H1 (cell line): ENCODE measurements at regions not wholly inside any gene's neighbourhood (a gene's known extent, or its start where the extent isn't known, plus 50 kb on each side); places are given as distances from the start of the nearest gene placed in this dataset.

Experiments
- CTCF ChIA-PET: fragments of 300-600 bp; sonication (Branson Sonifier 250); formaldehyde crosslinking; loops from one replicate; lab custom pipeline; 2021; ENCODE audit not compliant: partially characterized antibody; lab: Charles Lee
- POLR2A ChIA-PET: fragments of 300-600 bp; sonication (Branson Sonifier 250); formaldehyde crosslinking; loops from one replicate; lab custom pipeline; 2021; ENCODE audit warnings: inconsistent platforms; ENCODE audit not compliant: partially characterized antibody; lab: Charles Lee
- DNase-seq, 2 experiments: peaks; one replicate each; pipeline versions ENCODE4 v3.0.0 to v3.0.0-alpha.2; 2010 to 2022; ENCODE audit warnings: low spot score in 2 of 2, low read depth in 1 of 2, mixed read lengths in 1 of 2
- FAIRE-seq: peaks from 2 replicates; lab custom pipeline; 2011; peaks lifted over from hg19 to GRCh38; lab: Jason Lieb, UNC
- H2AFZ ChIP-seq: 2 replicates; pipeline ENCODE4 v1.8.1; 2012; ENCODE audit warnings: low read length, inconsistent platforms
- H2AK5ac ChIP-seq: 2 replicates; pipeline ENCODE4 v1.6.1; 2013; ENCODE audit warnings: low read depth, low read length
- H2BK120ac ChIP-seq: replicated peaks from 2 replicates; pipeline ENCODE3; 2013; ENCODE audit warnings: low read depth, low read length, inconsistent platforms
- H2BK12ac ChIP-seq: 2 replicates; pipeline ENCODE4 v1.6.1; 2013; ENCODE audit warnings: low read depth, low read length
- H2BK15ac ChIP-seq: 2 replicates; pipeline ENCODE4 v1.6.1; 2013; ENCODE audit warnings: low read length
- H2BK20ac ChIP-seq: 2 replicates; pipeline ENCODE4 v1.6.1; 2013; ENCODE audit warnings: low read length
- H2BK5ac ChIP-seq: 2 replicates; pipeline ENCODE4 v1.6.1; 2013; ENCODE audit warnings: low read depth, low read length
- H3K14ac ChIP-seq: 2 replicates; pipeline ENCODE4 v1.6.1; 2013; ENCODE audit warnings: inconsistent platforms; ENCODE audit not compliant: insufficient read length
- H3K18ac ChIP-seq: 2 replicates; pipeline ENCODE4 v1.6.1; 2013; ENCODE audit warnings: low read length; ENCODE audit errors: extremely low read depth
- H3K23ac ChIP-seq: 2 replicates; pipeline ENCODE4 v1.6.1; 2013; ENCODE audit warnings: inconsistent platforms; ENCODE audit not compliant: insufficient read length
- H3K23me2 ChIP-seq: 2 replicates; pipeline ENCODE4 v1.6.1; 2013; ENCODE audit warnings: low read depth, low read length
- H3K27ac ChIP-seq: 2 replicates; pipeline ENCODE4 v1.6.1; 2011; ENCODE audit warnings: low read depth, low read length, inconsistent platforms
- H3K27me3 ChIP-seq, 4 experiments: replicated peaks in 1 of 4; 1 replicate in 1 of 4; 2 replicates in 3 of 4; pipeline versions ENCODE4 v1.6.1 to v1.8.1; 2011 to 2013; ENCODE audit warnings: low read length in 3 of 4, mild to moderate bottlenecking in 3 of 4, inconsistent platforms in 2 of 4, mixed read lengths in 2 of 4, moderate library complexity in 1 of 4; ENCODE audit not compliant: control insufficient read depth in 3 of 4, insufficient read depth in 3 of 4; ENCODE audit errors: extremely low read depth in 1 of 4
- H3K36me3 ChIP-seq, 4 experiments: 2 replicates each; pipeline versions ENCODE4 v1.6.1 to v1.8.1; 2011 to 2013; ENCODE audit warnings: mild to moderate bottlenecking in 4 of 4, low read length in 3 of 4, moderate library complexity in 2 of 4, control low read depth in 1 of 4, inconsistent platforms in 1 of 4; ENCODE audit not compliant: insufficient read depth in 4 of 4, control insufficient read depth in 2 of 4
- H3K4ac ChIP-seq: replicated peaks from 2 replicates; pipeline ENCODE3; 2013; ENCODE audit warnings: low read length, low read depth, mixed read lengths, inconsistent platforms; ENCODE audit not compliant: insufficient read length
- H3K4me1 ChIP-seq, 4 experiments: replicated peaks in 1 of 4; 1 replicate in 1 of 4; 2 replicates in 3 of 4; pipeline versions ENCODE4 v1.6.1 to v1.8.1; 2011 to 2013; ENCODE audit warnings: low read length in 3 of 4, inconsistent platforms in 2 of 4, mixed read lengths in 1 of 4; ENCODE audit not compliant: insufficient read depth in 4 of 4, control insufficient read depth in 3 of 4
- H3K4me2 ChIP-seq, 2 experiments: 2 replicates each; pipeline versions ENCODE4 v1.6.1 to v1.8.1; 2011 to 2013; ENCODE audit warnings: low read depth in 2 of 2, low read length in 2 of 2, control low read depth in 1 of 2, inconsistent platforms in 1 of 2, mild to moderate bottlenecking in 1 of 2; ENCODE audit not compliant: insufficient read depth in 1 of 2
- H3K4me3 ChIP-seq, 4 experiments: fragments of 200-600, 300-600 bp in 1 of 4; sonication (generic), shearing (Covaris generic), sonication (Bioruptor Twin) in 1 of 4; 2 replicates each; pipeline versions ENCODE4 v1.5.1 to v1.8.1; 2011 to 2016; ENCODE audit warnings: low read length in 4 of 4, low read depth in 3 of 4, control low read depth in 2 of 4, inconsistent platforms in 2 of 4, mild to moderate bottlenecking in 2 of 4, mixed read lengths in 1 of 4, moderate library complexity in 1 of 4; ENCODE audit not compliant: insufficient read depth in 2 of 4; ENCODE audit errors: extremely low read depth in 1 of 4
- H3K56ac ChIP-seq: replicated peaks from 2 replicates; pipeline ENCODE3; 2013; ENCODE audit warnings: low read depth, mild to moderate bottlenecking, mixed read lengths, low read length, inconsistent platforms; ENCODE audit not compliant: insufficient read length
- H3K79me1 ChIP-seq: 2 replicates; pipeline ENCODE4 v1.6.1; 2013; ENCODE audit warnings: low read depth, low read length, control low read depth
- H3K79me2 ChIP-seq, 2 experiments: 2 replicates each; pipeline versions ENCODE4 v1.6.1 to v1.8.1; 2012 to 2013; ENCODE audit warnings: low read length in 2 of 2, mild to moderate bottlenecking in 2 of 2, inconsistent platforms in 1 of 2; ENCODE audit not compliant: insufficient read depth in 2 of 2, control insufficient read depth in 1 of 2
- H3K9ac ChIP-seq, 4 experiments: replicated peaks in 1 of 4; 1 replicate in 1 of 4; 2 replicates in 3 of 4; pipeline versions ENCODE4 v1.6.1 to v1.8.1; 2011 to 2013; ENCODE audit warnings: low read depth in 3 of 4, low read length in 3 of 4, control low read depth in 2 of 4, mild to moderate bottlenecking in 2 of 4, moderate library complexity in 2 of 4, inconsistent platforms in 1 of 4; ENCODE audit errors: extremely low read depth in 1 of 4
- H3K9me3 ChIP-seq, 2 experiments: 2 replicates each; pipeline versions ENCODE4 v1.6.1 to v1.8.1; 2012 to 2013; ENCODE audit warnings: mild to moderate bottlenecking in 2 of 2, moderate library complexity in 2 of 2, control low read depth in 1 of 2, inconsistent platforms in 1 of 2, low read depth in 1 of 2, low read length in 1 of 2, mixed read lengths in 1 of 2; ENCODE audit not compliant: insufficient read depth in 2 of 2
- H4K20me1 ChIP-seq, 2 experiments: replicated peaks in 1 of 2; 2 replicates each; pipeline versions ENCODE3 to v1.8.1; 2011 to 2013; ENCODE audit warnings: inconsistent platforms in 2 of 2, low read length in 2 of 2, mild to moderate bottlenecking in 1 of 2; ENCODE audit not compliant: insufficient read depth in 2 of 2, control insufficient read depth in 1 of 2
- H4K5ac ChIP-seq: 2 replicates; pipeline ENCODE4 v1.6.1; 2013; ENCODE audit warnings: low read length, low read depth, mixed read lengths, inconsistent platforms; ENCODE audit not compliant: insufficient read length
- H4K8ac ChIP-seq: 2 replicates; pipeline ENCODE4 v1.8.0; 2013; ENCODE audit warnings: mild to moderate bottlenecking, moderate library complexity, low read length, inconsistent platforms; ENCODE audit not compliant: insufficient read depth; ENCODE audit errors: extremely low read depth
- H4K91ac ChIP-seq: replicated peaks from 2 replicates; pipeline ENCODE3; 2013; ENCODE audit warnings: low read length, mixed read lengths, inconsistent platforms; ENCODE audit not compliant: insufficient read length
- EZH2 ChIP-seq: fragments of 200-600 bp; sonication (generic); IDR thresholded peaks from 2 replicates; pipeline ENCODE4 v1.7.1; 2012; ENCODE audit warnings: low read depth, mild to moderate bottlenecking, moderate library complexity, low read length, inconsistent platforms; ENCODE audit not compliant: severe bottlenecking
- JUND ChIP-seq: IDR thresholded peaks from 2 replicates; pipeline ENCODE4 v1.6.1; 2011; ENCODE audit warnings: mild to moderate bottlenecking, improper control_type of control experiment, low read length
- WGBS, 2 experiments: shearing (Covaris generic) in 1 of 2; methylation state at CpG; one replicate each; pipeline versions ENCODE4 v1.1.6 to v1.1.7; 2013 to 2015; ENCODE audit warnings: low lambda C conversion rate in 2 of 2, mixed read lengths in 2 of 2, inconsistent platforms in 1 of 2, low coverage in 1 of 2, missing lambda C conversion rate in 1 of 2; ENCODE audit not compliant: insufficient replicate concordance in 2 of 2, insufficient coverage in 1 of 2, insufficient read length in 1 of 2; ENCODE audit errors: extremely low coverage in 1 of 2, missing lambda C conversion rate in 1 of 2; 5-methylcytosine and 5-hydroxymethylcytosine counted together

DNA sequence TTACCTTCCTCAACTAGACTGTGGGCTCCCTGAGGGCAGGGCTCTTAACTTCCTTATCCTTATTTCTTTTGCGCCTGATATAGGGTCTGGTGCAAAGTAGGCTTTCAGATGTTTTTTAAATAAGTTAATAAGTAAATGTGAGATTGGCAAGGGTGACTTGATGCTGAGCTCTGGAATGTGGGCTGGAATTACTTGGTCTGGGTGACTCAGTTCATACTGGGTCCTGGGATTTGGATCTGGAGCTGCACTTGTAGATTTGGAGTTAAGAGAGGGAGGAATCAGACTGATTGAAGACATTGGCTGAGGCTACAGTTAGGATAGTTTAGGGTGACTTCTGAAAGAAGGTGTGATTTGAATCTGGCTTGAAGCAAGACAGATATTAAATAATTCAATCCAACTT lies 190.9 kb downstream of the GIPC2 start:
- Histone ChIP-seq H3K9ac (no peak overlapping the region), H3K56ac (no peak overlapping the region), H4K91ac (no peak overlapping the region), H2BK5ac (no peak overlapping the region), H3K4me1 (peaks cover 0 to 4% (median 4%) of the 10 kb centered on the region in 4 experiments; a peak in 2 of 7 replicates), H4K20me1 (peaks cover 0 to 7% of the 10 kb centered on the region in 2 experiments), H3K23ac (no peak overlapping the region), H3K79me1 (no peaks in the 10 kb centered on the region), H3K27ac (no peak overlapping the region), H3K4me3 (no peak overlapping the region), H2BK20ac (no peak overlapping the region), H4K5ac (no peak overlapping the region), H3K4me2 (no peak overlapping the region), H3K23me2 (no peaks in the 10 kb centered on the region), H3K27me3 (peaks cover 58 to 94% (median 75%) of the 10 kb centered on the region in 4 experiments), H2AK5ac (no peak overlapping the region), H4K8ac (no peak overlapping the region), H2BK12ac (no peak overlapping the region), H3K14ac (no peak overlapping the region), H3K36me3 (no peaks in the 10 kb centered on the region; a peak in 1 of 8 replicates), H2AFZ (no peak overlapping the region), H3K79me2 (no peaks in the 10 kb centered on the region), H2BK120ac (no peak overlapping the region), H3K9me3 (no peaks in the 10 kb centered on the region; a peak in 1 of 4 replicates), H2BK15ac (no peak overlapping the region), H3K4ac (no peak overlapping the region), H3K18ac (no peak overlapping the region)
- CTCF ChIA-PET, result interaction anchor here (1.8 kb wide), 1 partner anchor 10 kb away, joined by 4 read pairs; no protein-coding TSS in a partner anchor
- TF ChIP-seq EZH2 (peak; percentile 7), JUND (no peak)
- FAIRE-seq, result no peak
- DNase-seq, result no peak
- POLR2A ChIA-PET, result no interaction called here
- 81% methylated on average over 1 of the region's 1 CpG; no CpG with 5 or more reads in 1 of the 2 experiments for WGBS, 2 experiments
